SU-DHL-6 (cell line): ENCODE measurements at regions not wholly inside any gene's neighbourhood (a gene's known extent, or its start where the extent isn't known, plus 50 kb on each side); places are given as distances from the start of the nearest gene placed in this dataset.

Experiments
- H2AFZ ChIP-seq: fragments of 200-600 bp; sonication (generic); 2 replicates; pipeline ENCODE4 v1.6.1; 2014; ENCODE audit warnings: low read depth, mild to moderate bottlenecking, moderate library complexity, mixed read lengths, antibody characterized with exemption, low read length; ENCODE audit not compliant: severe bottlenecking
- H3F3A ChIP-seq: fragments of 200-600 bp; shearing (Covaris generic); 2 replicates; pipeline ENCODE4 v1.6.0; 2016; ENCODE audit warnings: antibody characterized with exemption, mild to moderate bottlenecking; ENCODE audit not compliant: insufficient read depth
- H3K27ac ChIP-seq: fragments of 200-600 bp; sonication (generic); 2 replicates; pipeline ENCODE4 v1.5.1; 2016; ENCODE audit warnings: low read depth, mild to moderate bottlenecking, low read length, moderate library complexity, mixed read lengths
- H3K27me3 ChIP-seq: fragments of 200-600 bp; sonication (generic), shearing (Covaris generic); 2 replicates; pipeline ENCODE4 v1.6.0; 2014; ENCODE audit warnings: mild to moderate bottlenecking, low read length
- H3K36me3 ChIP-seq: fragments of 200-600 bp; sonication (generic); 2 replicates; pipeline ENCODE4 v1.6.1; 2014; ENCODE audit warnings: mild to moderate bottlenecking, low read length, mixed read lengths
- H3K4me2 ChIP-seq: fragments of 300-600, 200-600 bp; shearing (Covaris generic), sonication (generic); 2 replicates; pipeline ENCODE4 v1.6.0; 2014; ENCODE audit warnings: low read length, low read depth, mild to moderate bottlenecking; ENCODE audit not compliant: poor library complexity, severe bottlenecking
- H3K4me3 ChIP-seq: fragments of 200-600 bp; sonication (generic); 2 replicates; pipeline ENCODE4 v1.5.1; 2014; ENCODE audit warnings: antibody characterized with exemption, low read length, mild to moderate bottlenecking, mixed read lengths; ENCODE audit not compliant: insufficient read depth, poor library complexity, severe bottlenecking
- H3K79me2 ChIP-seq: fragments of 200-600 bp; sonication (generic); 2 replicates; pipeline ENCODE4 v1.6.1; 2014; ENCODE audit warnings: mild to moderate bottlenecking, low read length, moderate library complexity; ENCODE audit not compliant: insufficient read depth
- H3K9ac ChIP-seq: fragments of 200-600 bp; sonication (generic); 2 replicates; pipeline ENCODE4 v1.7.0; 2014; ENCODE audit warnings: mild to moderate bottlenecking, low read length
- H3K9me2 ChIP-seq: fragments of 200-600 bp; sonication (generic); replicated peaks from 2 replicates; pipeline ENCODE4 v1.6.1; 2014; ENCODE audit warnings: low read length; ENCODE audit not compliant: insufficient read depth
- H3K9me3 ChIP-seq: fragments of 200-600 bp; sonication (generic); 2 replicates; pipeline ENCODE4 v1.6.1; 2014; ENCODE audit warnings: low read length, mixed read lengths; ENCODE audit not compliant: insufficient read depth
- H4K20me1 ChIP-seq: fragments of 200-600 bp; sonication (generic); 2 replicates; pipeline ENCODE4 v1.6.1; 2014; ENCODE audit warnings: low read depth, mild to moderate bottlenecking, antibody characterized with exemption, low read length, moderate library complexity, mixed read lengths
- EZH2phosphoT487 ChIP-seq: fragments of 200-600 bp; sonication (generic), shearing (Covaris generic); conservative IDR thresholded peaks from 2 replicates; pipeline ENCODE4 v1.6.1; 2018; ENCODE audit warnings: mild to moderate bottlenecking, antibody characterized with exemption, low read length, moderate library complexity, mixed read lengths
- TF ChIP-seq, protein P1 (sequence below): fragments of 200-600 bp; sonication (generic); IDR thresholded peaks from one replicate; pipeline ENCODE4 v1.5.1; 2017; ENCODE audit warnings: antibody characterized with exemption, mild to moderate bottlenecking, low read length, moderate library complexity; ENCODE audit not compliant: insufficient read depth, poor library complexity, severe bottlenecking

DNA sequence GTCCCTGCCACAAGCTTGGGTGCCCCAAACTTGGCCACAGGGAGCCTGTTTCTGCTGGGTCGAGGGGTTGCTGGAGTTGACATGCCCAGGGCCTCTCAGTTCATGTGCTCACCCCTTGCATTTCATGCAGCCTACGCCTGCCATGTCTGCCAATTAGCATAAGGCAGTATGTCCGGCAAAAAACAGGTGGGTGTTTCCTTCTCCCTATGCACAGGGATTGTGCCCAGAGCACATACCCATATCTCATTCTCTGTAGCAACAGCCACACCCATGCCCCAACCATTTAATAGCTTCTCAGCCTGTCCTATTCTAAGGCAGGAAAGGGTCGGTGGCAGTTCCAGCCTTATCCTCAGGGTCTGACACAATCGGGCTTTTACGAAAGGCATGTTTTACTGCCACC lies 340.4 kb upstream of the ASIC2 start:
- TF ChIP-seq EZH2phosphoT487 = no peak
- TF ChIP-seq, protein P1, sequence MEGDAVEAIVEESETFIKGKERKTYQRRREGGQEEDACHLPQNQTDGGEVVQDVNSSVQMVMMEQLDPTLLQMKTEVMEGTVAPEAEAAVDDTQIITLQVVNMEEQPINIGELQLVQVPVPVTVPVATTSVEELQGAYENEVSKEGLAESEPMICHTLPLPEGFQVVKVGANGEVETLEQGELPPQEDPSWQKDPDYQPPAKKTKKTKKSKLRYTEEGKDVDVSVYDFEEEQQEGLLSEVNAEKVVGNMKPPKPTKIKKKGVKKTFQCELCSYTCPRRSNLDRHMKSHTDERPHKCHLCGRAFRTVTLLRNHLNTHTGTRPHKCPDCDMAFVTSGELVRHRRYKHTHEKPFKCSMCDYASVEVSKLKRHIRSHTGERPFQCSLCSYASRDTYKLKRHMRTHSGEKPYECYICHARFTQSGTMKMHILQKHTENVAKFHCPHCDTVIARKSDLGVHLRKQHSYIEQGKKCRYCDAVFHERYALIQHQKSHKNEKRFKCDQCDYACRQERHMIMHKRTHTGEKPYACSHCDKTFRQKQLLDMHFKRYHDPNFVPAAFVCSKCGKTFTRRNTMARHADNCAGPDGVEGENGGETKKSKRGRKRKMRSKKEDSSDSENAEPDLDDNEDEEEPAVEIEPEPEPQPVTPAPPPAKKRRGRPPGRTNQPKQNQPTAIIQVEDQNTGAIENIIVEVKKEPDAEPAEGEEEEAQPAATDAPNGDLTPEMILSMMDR = no peak
- no peaks in the 10 kb centered on the region for H3K27me3 ChIP-seq

DNA sequence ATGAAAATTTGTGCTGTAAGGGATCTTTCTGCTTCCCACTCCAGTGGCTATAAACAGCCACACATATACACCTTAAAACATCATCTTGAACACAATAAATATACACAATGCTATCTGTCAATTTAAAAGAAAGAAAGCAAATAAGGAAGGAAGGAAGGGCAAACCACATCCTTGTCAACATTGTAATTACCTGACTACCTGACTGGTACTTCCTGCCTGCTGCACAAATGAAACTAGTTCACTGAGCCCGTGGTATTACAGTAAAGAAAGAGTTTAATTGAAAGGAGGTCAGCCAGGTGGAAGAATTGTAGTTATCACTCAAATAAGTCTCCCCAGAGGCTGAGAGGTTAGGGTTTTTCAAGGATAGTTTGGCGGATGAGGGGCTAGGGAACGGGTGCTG lies 344.4 kb upstream of the ASIC2 start:
- Histone ChIP-seq H3K4me2 (no peak overlapping the region), H2AFZ (no peak overlapping the region), H3K36me3 (no peaks in the 10 kb centered on the region), H3K9me3 (no peaks in the 10 kb centered on the region), H3K4me3 (no peak overlapping the region), H3K27me3 (no peaks in the 10 kb centered on the region), H3K9me2 (no peaks in the 10 kb centered on the region), H3K27ac (no peak overlapping the region), H3K9ac (no peak overlapping the region), H4K20me1 (no peaks in the 10 kb centered on the region), H3K79me2 (no peaks in the 10 kb centered on the region), H3F3A (no peaks in the 10 kb centered on the region)
- TF ChIP-seq EZH2phosphoT487 = no peak
- TF ChIP-seq, protein P1 = no peak

More for the DNA sequence above, 340.4 kb upstream of the ASIC2 start:
- Histone ChIP-seq H3K4me3 (no peak overlapping the region), H3K9me3 (no peaks in the 10 kb centered on the region), H3K4me2 (no peak overlapping the region), H3K27ac (no peak overlapping the region), H3K36me3 (no peaks in the 10 kb centered on the region), H2AFZ (no peak overlapping the region), H4K20me1 (no peaks in the 10 kb centered on the region), H3F3A (no peaks in the 10 kb centered on the region), H3K79me2 (no peaks in the 10 kb centered on the region), H3K9me2 (no peaks in the 10 kb centered on the region), H3K9ac (no peak overlapping the region)

DNA sequence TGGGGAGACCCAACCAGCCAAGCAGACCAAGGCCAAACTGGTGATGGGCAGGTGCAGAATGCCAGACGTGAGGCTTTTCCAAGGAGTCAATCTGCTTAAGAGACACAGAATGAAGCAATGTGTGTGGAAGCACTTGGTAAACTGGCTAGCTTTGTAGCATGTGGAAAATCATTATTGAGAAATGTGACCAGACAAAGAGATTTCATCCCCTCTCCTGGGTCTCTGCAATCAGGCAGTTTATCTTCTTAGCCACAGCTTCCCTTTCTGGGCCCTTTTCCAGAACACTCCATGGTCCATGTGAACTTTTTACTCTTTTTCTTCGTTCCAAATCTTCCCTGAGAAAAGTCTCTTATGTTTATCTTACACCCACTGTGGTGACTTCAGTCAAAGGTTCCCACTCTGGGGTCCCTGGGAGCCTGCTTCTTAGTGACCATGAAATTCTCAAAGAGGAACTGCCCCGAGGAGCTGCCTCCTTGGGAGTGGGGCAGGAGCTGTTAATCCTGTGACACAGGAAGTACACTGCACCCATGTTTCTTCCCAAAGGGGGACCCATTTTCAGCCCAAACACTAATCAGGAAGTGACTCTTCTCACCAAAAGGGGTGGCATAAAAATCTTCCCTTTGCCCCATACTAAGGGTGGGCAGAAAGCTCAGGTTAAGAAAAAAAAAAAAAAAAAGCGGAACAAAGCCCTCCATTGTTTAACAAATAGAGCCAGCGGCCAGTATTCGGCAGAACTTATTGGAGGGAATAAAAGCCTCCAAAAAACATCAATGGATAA lies 346.2 kb upstream of the ASIC2 start:
- no peak overlapping the region for H3K9ac ChIP-seq
- no peaks in the 10 kb centered on the region for H3K27me3 ChIP-seq
- H3K9me3 ChIP-seq = no peaks in the 10 kb centered on the region
- H3K4me3 ChIP-seq = no peak overlapping the region
- no peak overlapping the region for H3K4me2 ChIP-seq
- H3K27ac ChIP-seq = no peak overlapping the region
- no peaks in the 10 kb centered on the region for H3K79me2 ChIP-seq
- no peak overlapping the region for H2AFZ ChIP-seq
- no peaks in the 10 kb centered on the region for H3F3A ChIP-seq
- H4K20me1 ChIP-seq = no peaks in the 10 kb centered on the region
- no peaks in the 10 kb centered on the region for H3K9me2 ChIP-seq
- no peak for TF ChIP-seq EZH2phosphoT487
- TF ChIP-seq, protein P1 = no peak
- no peaks in the 10 kb centered on the region for H3K36me3 ChIP-seq
